ENCODE measurements at regions not wholly inside any gene's neighbourhood (a gene's known extent, or its start where the extent isn't known, plus 50 kb on each side); places are given as distances from the start of the nearest gene placed in this dataset.

GRCh38 chr13:54194233-54195024, 1165.8 kb downstream of the OLFM4 start:
- Histone ChIP-seq H3K27me3 (no peaks in the 10 kb centered on the region), H3K9me3 (no peaks in the 10 kb centered on the region), H3K4me1 (no peaks in the 10 kb centered on the region), H3K4me3 (ENCODE audit: low read depth, low read length) (no peak overlapping the region), H3K36me3 (no peaks in the 10 kb centered on the region)
- no peak for DNase-seq
- no peak for TF ChIP-seq CTCF (IDR thresholded peaks at IDR 0.05; ENCODE audit: low read depth, low read length)

GRCh38 chr13:54196684-54197083, 1168.1 kb downstream of the OLFM4 start:
- DNase-seq = no peak
- no peak overlapping the region for H3K4me3 ChIP-seq (ENCODE audit: low read depth, low read length)
- H3K27me3 ChIP-seq = no peaks in the 10 kb centered on the region
- H3K4me1 ChIP-seq = no peaks in the 10 kb centered on the region
- TF ChIP-seq CTCF (IDR thresholded peaks at IDR 0.05; ENCODE audit: low read depth, low read length) = no peak
- H3K36me3 ChIP-seq = no peaks in the 10 kb centered on the region
- no peaks in the 10 kb centered on the region for H3K9me3 ChIP-seq

GRCh38 chr13:54198911-54199310, 1170.3 kb downstream of the OLFM4 start:
- H3K36me3 ChIP-seq = no peaks in the 10 kb centered on the region
- H3K4me1 ChIP-seq = no peaks in the 10 kb centered on the region
- TF ChIP-seq CTCF (IDR thresholded peaks at IDR 0.05; ENCODE audit: low read depth, low read length) = no peak
- no peak overlapping the region for H3K4me3 ChIP-seq (ENCODE audit: low read depth, low read length)
- no peaks in the 10 kb centered on the region for H3K9me3 ChIP-seq
- H3K27me3 ChIP-seq = no peaks in the 10 kb centered on the region
- DNase-seq = no peak

GRCh38 chr13:54206626-54207025, 1178.0 kb downstream of the OLFM4 start:
- TF ChIP-seq CTCF (IDR thresholded peaks at IDR 0.05; ENCODE audit: low read depth, low read length) = no peak
- Histone ChIP-seq H3K36me3 (no peaks in the 10 kb centered on the region), H3K9me3 (no peaks in the 10 kb centered on the region), H3K4me3 (ENCODE audit: low read depth, low read length) (no peak overlapping the region), H3K4me1 (no peaks in the 10 kb centered on the region), H3K27me3 (no peaks in the 10 kb centered on the region)
- no peak for DNase-seq

GRCh38 chr13:54210397-54211049, 1181.9 kb downstream of the OLFM4 start:
- Histone ChIP-seq H3K27me3 (no peaks in the 10 kb centered on the region), H3K4me1 (no peaks in the 10 kb centered on the region), H3K9me3 (no peaks in the 10 kb centered on the region), H3K36me3 (no peaks in the 10 kb centered on the region), H3K4me3 (ENCODE audit: low read depth, low read length) (no peak overlapping the region)
- DNase-seq = no peak
- TF ChIP-seq CTCF (IDR thresholded peaks at IDR 0.05; ENCODE audit: low read depth, low read length) = no peak

- no peak for DNase-seq
- no peak for TF ChIP-seq CTCF (IDR thresholded peaks at IDR 0.05; ENCODE audit: low read depth, low read length)
- Histone ChIP-seq H3K4me3 (ENCODE audit: low read depth, low read length) (no peak overlapping the region), H3K4me1 (no peaks in the 10 kb centered on the region), H3K27me3 (no peaks in the 10 kb centered on the region), H3K36me3 (no peaks in the 10 kb centered on the region), H3K9me3 (no peaks in the 10 kb centered on the region)
These were observed 1187.6 kb downstream of the OLFM4 start for GRCh38 chr13:54216221-54216620.
